IMR-90 (cell line): ENCODE measurements at regions not wholly inside any gene's neighbourhood (a gene's known extent, or its start where the extent isn't known, plus 50 kb on each side); places are given as distances from the start of the nearest gene placed in this dataset.

ENCODE experiments used
- CTCF ChIP-seq: conservative IDR thresholded peaks from 2 replicates; pipeline ENCODE4 v1.5.1; 2012; ENCODE audit warnings: mild to moderate bottlenecking, low read depth, low read length, improper control_type of control experiment
- POLR2A ChIP-seq: IDR thresholded peaks from 2 replicates; pipeline ENCODE4 v1.6.1; 2012; ENCODE audit warnings: mild to moderate bottlenecking, low read depth, low read length
- RAD21 ChIP-seq: IDR thresholded peaks from 2 replicates; pipeline ENCODE4 v1.6.1; 2012; ENCODE audit warnings: low read length, improper control_type of control experiment
- RCOR1 ChIP-seq: IDR thresholded peaks from 2 replicates; pipeline ENCODE4 v1.6.1; 2012; ENCODE audit warnings: mild to moderate bottlenecking, low read length, improper control_type of control experiment; ENCODE audit not compliant: insufficient replicate concordance

GRCh38 chr3:158950178-158950901 lies 148.5 kb downstream of the MFSD1 start:
- TF ChIP-seq CTCF (no peak), RAD21 (no peak), POLR2A (no peak), RCOR1 (no peak)
